SU-DHL-6 (cell line): ENCODE measurements at regions not wholly inside any gene's neighbourhood (a gene's known extent, or its start where the extent isn't known, plus 50 kb on each side); places are given as distances from the start of the nearest gene placed in this dataset.

ENCODE experiments used
- CTCF ChIP-seq: fragments of 200-600 bp; sonication (generic); IDR thresholded peaks from one replicate; pipeline ENCODE4 v1.5.1; 2017; ENCODE audit warnings: antibody characterized with exemption, mild to moderate bottlenecking, low read length, moderate library complexity; ENCODE audit not compliant: insufficient read depth, poor library complexity, severe bottlenecking
- EZH2phosphoT487 ChIP-seq: fragments of 200-600 bp; sonication (generic), shearing (Covaris generic); conservative IDR thresholded peaks from 2 replicates; pipeline ENCODE4 v1.6.1; 2018; ENCODE audit warnings: mild to moderate bottlenecking, antibody characterized with exemption, low read length, moderate library complexity, mixed read lengths

- no peak for TF ChIP-seq CTCF
- no peak for TF ChIP-seq EZH2phosphoT487
These were observed 145.3 kb upstream of the FOXN2 start for GRCh38 chr2:48169141-48169592.
